Lower leg skin (tissue), 4 donors: ENCODE measurements at regions not wholly inside any gene's neighbourhood (a gene's known extent, or its start where the extent isn't known, plus 50 kb on each side); places are given as distances from the start of the nearest gene placed in this dataset.

ENCODE experiments used
- DNase-seq, 2 donors: peaks; one replicate each; pipeline ENCODE4 v3.0.0-alpha.2; 2019; ENCODE audit warnings: low spot score in 2 of 2
- H3K4me3 ChIP-seq: fragments of 200-600 bp; sonication (generic); 2 replicates; pipeline ENCODE4 v1.5.1; 2017; ENCODE audit warnings: mild to moderate bottlenecking, low read depth; ENCODE audit not compliant: poor library complexity, severe bottlenecking
- CTCF ChIP-seq, 3 donors: fragments of 450-650 bp; IDR thresholded peaks; one replicate each; pipeline ENCODE4 v1.5.1; 2016; ENCODE audit warnings: antibody characterized with exemption in 3 of 3, mild to moderate bottlenecking in 3 of 3, moderate library complexity in 2 of 3
- POLR2A ChIP-seq, 2 donors: fragments of 450-650 bp; IDR thresholded peaks; one replicate each; pipeline ENCODE4 v1.6.1; 2016 to 2017; ENCODE audit warnings: antibody characterized with exemption in 2 of 2, mild to moderate bottlenecking in 1 of 2, moderate library complexity in 1 of 2
- WGBS, 2 donors: methylation state at CpG; one replicate each; pipeline ENCODE4 v1.1.5; 2018; 5-methylcytosine and 5-hydroxymethylcytosine counted together
- intact Hi-C: fragments of 100-400 bp; cut with DNase I; formaldehyde crosslinking; loops from one replicate; pipeline ENCODE4 v1.15.0; 2023; ENCODE audit warnings: low total_unique reads

- DNase-seq, result no peak
- intact Hi-C loops, result no loop called here
- 71 to 74% methylated on average over 3 of the region's 3 CpGs for WGBS, 2 donors
- H3K4me3 ChIP-seq, result no peak overlapping the region
- TF ChIP-seq POLR2A (IDR thresholded peaks at IDR 0.05) (no peak), CTCF (IDR thresholded peaks at IDR 0.05) (no peak)
Measured at GRCh38 chr11:97800891-97801290, 1219.9 kb upstream of the CNTN5 start.

GRCh38 chr11:97814325-97814959, 1206.3 kb upstream of the CNTN5 start:
- intact Hi-C loops, result no loop called here
- no peak for DNase-seq
- 57 to 60% methylated on average over 4 of the region's 4 CpGs for WGBS, 2 donors
- TF ChIP-seq POLR2A (IDR thresholded peaks at IDR 0.05), result no peak
- no peak for TF ChIP-seq CTCF (IDR thresholded peaks at IDR 0.05)
- no peak overlapping the region for H3K4me3 ChIP-seq

GRCh38 chr11:97815667-97816066, 1205.1 kb upstream of the CNTN5 start:
- TF ChIP-seq CTCF (IDR thresholded peaks at IDR 0.05) (no peak), POLR2A (IDR thresholded peaks at IDR 0.05) (no peak)
- no peak overlapping the region for H3K4me3 ChIP-seq
- no peak for DNase-seq
- 67 to 74% methylated on average over 1 of the region's 1 CpG for WGBS, 2 donors
- intact Hi-C loops, result no loop called here

GRCh38 chr11:97832451-97832850, 1188.3 kb upstream of the CNTN5 start:
- no peak overlapping the region for H3K4me3 ChIP-seq
- WGBS, 2 donors, result 71 to 81% methylated on average over 4 of the region's 4 CpGs
- TF ChIP-seq POLR2A (IDR thresholded peaks at IDR 0.05) (no peak), CTCF (IDR thresholded peaks at IDR 0.05) (no peak)
- intact Hi-C loops, result no loop called here
- DNase-seq, result no peak

- intact Hi-C loops, result no loop called here
- H3K4me3 ChIP-seq, result no peak overlapping the region
- TF ChIP-seq POLR2A (IDR thresholded peaks at IDR 0.05) (no peak), CTCF (IDR thresholded peaks at IDR 0.05) (no peak)
- 75 to 86% methylated on average over 1 to 2 of the region's 2 CpGs for WGBS, 2 donors
- DNase-seq, result no peak
Measured at GRCh38 chr11:97833412-97833811, 1187.3 kb upstream of the CNTN5 start.

- no peak for DNase-seq
- TF ChIP-seq CTCF (IDR thresholded peaks at IDR 0.05) (no peak), POLR2A (IDR thresholded peaks at IDR 0.05) (no peak)
- no peak overlapping the region for H3K4me3 ChIP-seq
Measured at GRCh38 chr11:97844016-97844415, 1176.7 kb upstream of the CNTN5 start.

More at GRCh38 chr11:97844016-97844415, 1176.7 kb upstream of the CNTN5 start:
- intact Hi-C loops, result no loop called here
